ENCODE measurements at regions not wholly inside any gene's neighbourhood (a gene's known extent, or its start where the extent isn't known, plus 50 kb on each side); places are given as distances from the start of the nearest gene placed in this dataset.

- intact Hi-C loops (cut with micrococcal nuclease; ENCODE audit: unreplicated experiment) = no loop called here
- TF ChIP-seq CTCF (IDR thresholded peaks at IDR 0.05; ENCODE audit: insufficient read depth in 1 of 2, low read depth in 1 of 2, low read length in 1 of 2, severe bottlenecking in 1 of 2, unreplicated experiment in 1 of 2) = no peak
- no peaks in the 10 kb centered on the region for H3K4me1 ChIP-seq
- H3K36me3 Mint-ChIP-seq (ENCODE audit: insufficient read depth, unreplicated experiment) = no peaks in the 10 kb centered on the region
- ChIA-PET CTCF (no interaction called here), POLR2A (no interaction called here)
- H3K27me3 ChIP-seq (replicated peaks; ENCODE audit: control insufficient read depth, insufficient read depth, low read length) = no peaks in the 10 kb centered on the region; the same call in 1 of the 2 replicates
- peaks cover 13% of the 10 kb centered on the region for H3K4me1 Mint-ChIP-seq (ENCODE audit: low read depth, unreplicated experiment)
- H3K27ac Mint-ChIP-seq (ENCODE audit: unreplicated experiment) = no peak overlapping the region
- no peaks in the 10 kb centered on the region for H3K9me3 ChIP-seq
- DNase-seq = no peak
- H3K4me3 ChIP-seq (ENCODE audit: low read depth, low read length) = no peak overlapping the region
- H3K4me3 Mint-ChIP-seq (ENCODE audit: unreplicated experiment) = no peak overlapping the region
- H3K36me3 ChIP-seq (ENCODE audit: control insufficient read depth, insufficient read depth, low read length) = no peaks in the 10 kb centered on the region
- no TSS peak for BruUV-seq (replicated peaks)
- H3K9me3 Mint-ChIP-seq (ENCODE audit: unreplicated experiment) = no peaks in the 10 kb centered on the region
- no peaks in the 10 kb centered on the region for H3K27me3 Mint-ChIP-seq (ENCODE audit: insufficient read depth, unreplicated experiment)
These were observed 323.7 kb upstream of the GNAI1 start for GRCh38 chr7:79810916-79811315.

- Histone ChIP-seq H3K27me3 (replicated peaks; ENCODE audit: control insufficient read depth, insufficient read depth, low read length) (no peaks in the 10 kb centered on the region; the same call in 1 of the 2 replicates), H3K36me3 (ENCODE audit: control insufficient read depth, insufficient read depth, low read length) (no peaks in the 10 kb centered on the region), H3K4me1 (no peaks in the 10 kb centered on the region), H3K4me3 (ENCODE audit: low read depth, low read length) (no peak overlapping the region), H3K9me3 (no peaks in the 10 kb centered on the region)
- Mint-ChIP-seq H3K9me3 (ENCODE audit: unreplicated experiment) (peaks cover 12% of the 10 kb centered on the region), H3K27me3 (ENCODE audit: insufficient read depth, unreplicated experiment) (no peaks in the 10 kb centered on the region), H3K27ac (ENCODE audit: unreplicated experiment) (no peak overlapping the region), H3K4me3 (ENCODE audit: unreplicated experiment) (no peak overlapping the region), H3K4me1 (ENCODE audit: low read depth, unreplicated experiment) (peaks cover 7% of the 10 kb centered on the region), H3K36me3 (ENCODE audit: insufficient read depth, unreplicated experiment) (no peaks in the 10 kb centered on the region)
- DNase-seq = no peak
- intact Hi-C loops (cut with micrococcal nuclease; ENCODE audit: unreplicated experiment) = loop anchor here (1.0 to 10.0 kb wide), 2 partner anchors 213 to 649 kb away; no protein-coding TSS in a partner anchor
- CTCF ChIA-PET = no interaction called here
- peak; percentile 23 to 33 for TF ChIP-seq CTCF (IDR thresholded peaks at IDR 0.05; ENCODE audit: insufficient read depth in 1 of 2, low read depth in 1 of 2, low read length in 1 of 2, severe bottlenecking in 1 of 2, unreplicated experiment in 1 of 2)
- POLR2A ChIA-PET = no interaction called here
- BruUV-seq (replicated peaks) = no TSS peak
These were observed 328.4 kb upstream of the GNAI1 start for GRCh38 chr7:79806161-79806734.

GRCh38 chr7:79790656-79791262 is 337.3 kb upstream of the MAGI2 start:
- no peaks in the 10 kb centered on the region for H3K9me3 ChIP-seq
- H3K36me3 ChIP-seq (ENCODE audit: control insufficient read depth, insufficient read depth, low read length) = no peaks in the 10 kb centered on the region
- Mint-ChIP-seq H3K4me3 (ENCODE audit: unreplicated experiment) (no peak overlapping the region), H3K27ac (ENCODE audit: unreplicated experiment) (no peak overlapping the region), H3K27me3 (ENCODE audit: insufficient read depth, unreplicated experiment) (no peaks in the 10 kb centered on the region), H3K9me3 (ENCODE audit: unreplicated experiment) (no peaks in the 10 kb centered on the region), H3K4me1 (ENCODE audit: low read depth, unreplicated experiment) (no peaks in the 10 kb centered on the region), H3K36me3 (ENCODE audit: insufficient read depth, unreplicated experiment) (no peaks in the 10 kb centered on the region)
- TF ChIP-seq CTCF (IDR thresholded peaks at IDR 0.05; ENCODE audit: insufficient read depth in 1 of 2, low read depth in 1 of 2, low read length in 1 of 2, severe bottlenecking in 1 of 2, unreplicated experiment in 1 of 2) = no peak
- CTCF ChIA-PET = no interaction called here
- no peaks in the 10 kb centered on the region for H3K27me3 ChIP-seq (replicated peaks; ENCODE audit: control insufficient read depth, insufficient read depth, low read length)
- no TSS peak for BruUV-seq (replicated peaks)
- POLR2A ChIA-PET = no interaction called here
- no peak for DNase-seq
- H3K4me3 ChIP-seq (ENCODE audit: low read depth, low read length) = no peak overlapping the region
- intact Hi-C loops (cut with micrococcal nuclease; ENCODE audit: unreplicated experiment) = no loop called here
- H3K4me1 ChIP-seq = no peaks in the 10 kb centered on the region
